Panc1 (cell line): ENCODE measurements at regions not wholly inside any gene's neighbourhood (a gene's known extent, or its start where the extent isn't known, plus 50 kb on each side); places are given as distances from the start of the nearest gene placed in this dataset.

Experiments used
- CTCF ChIP-seq: fragments of 450-650 bp; IDR thresholded peaks from 2 replicates; pipeline ENCODE4 v1.5.1; 2017; ENCODE audit warnings: mild to moderate bottlenecking
- REST ChIP-seq, 2 experiments: IDR thresholded peaks; 2 replicates each; pipeline ENCODE4 v1.6.1; 2011 to 2012; ENCODE audit warnings: low read depth in 2 of 2, control low read depth in 1 of 2, low read length in 1 of 2, mild to moderate bottlenecking in 1 of 2, moderate library complexity in 1 of 2; ENCODE audit not compliant: insufficient read depth in 1 of 2

- TF ChIP-seq CTCF (no peak), REST (IDR thresholded peaks at IDR 0.05; ENCODE audit: insufficient read depth in 1 of 2, low read depth in 2 of 2, low read length in 1 of 2) (no peak)
Measured at GRCh38 chr5:39525271-39525670, 100.5 kb upstream of the DAB2 start.
